IPS-20b (cell line): ENCODE measurements at regions not wholly inside any gene's neighbourhood (a gene's known extent, or its start where the extent isn't known, plus 50 kb on each side); places are given as distances from the start of the nearest gene placed in this dataset.

Source experiments
- H3K27ac ChIP-seq: one replicate; pipeline ENCODE4 v1.5.1; 2013; ENCODE audit warnings: low read length
- H3K27me3 ChIP-seq: 2 replicates; pipeline ENCODE4 v1.6.1; 2013; ENCODE audit warnings: mild to moderate bottlenecking, low read length, inconsistent platforms; ENCODE audit not compliant: insufficient read depth
- H3K36me3 ChIP-seq: 2 replicates; pipeline ENCODE4 v1.6.1; 2013; ENCODE audit warnings: low read depth, mild to moderate bottlenecking, inconsistent platforms, low read length, moderate library complexity; ENCODE audit not compliant: insufficient read depth
- H3K4me1 ChIP-seq: 2 replicates; pipeline ENCODE4 v1.6.1; 2013; ENCODE audit warnings: mild to moderate bottlenecking, control low read depth, inconsistent platforms, low read length, moderate library complexity; ENCODE audit not compliant: insufficient read depth
- H3K4me3 ChIP-seq: 2 replicates; pipeline ENCODE4 v1.5.1; 2013; ENCODE audit warnings: mild to moderate bottlenecking, low read length, inconsistent platforms
- H3K9ac ChIP-seq: 2 replicates; pipeline ENCODE4 v1.6.1; 2013; ENCODE audit warnings: low read depth, mild to moderate bottlenecking, inconsistent platforms, low read length, moderate library complexity
- H3K9me3 ChIP-seq: 2 replicates; pipeline ENCODE4 v1.6.1; 2013; ENCODE audit warnings: mild to moderate bottlenecking, low read depth, low read length, inconsistent platforms; ENCODE audit not compliant: insufficient read depth

GRCh38 chr9:81850724-81851123 lies 77.5 kb upstream of the SPATA31D4 start:
- no peak overlapping the region for H3K27ac ChIP-seq
- H3K4me1 ChIP-seq = no peaks in the 10 kb centered on the region
- no peak overlapping the region for H3K9ac ChIP-seq
- H3K36me3 ChIP-seq = no peaks in the 10 kb centered on the region
- H3K4me3 ChIP-seq = no peak overlapping the region
- H3K9me3 ChIP-seq = no peaks in the 10 kb centered on the region
- no peaks in the 10 kb centered on the region for H3K27me3 ChIP-seq

DNA sequence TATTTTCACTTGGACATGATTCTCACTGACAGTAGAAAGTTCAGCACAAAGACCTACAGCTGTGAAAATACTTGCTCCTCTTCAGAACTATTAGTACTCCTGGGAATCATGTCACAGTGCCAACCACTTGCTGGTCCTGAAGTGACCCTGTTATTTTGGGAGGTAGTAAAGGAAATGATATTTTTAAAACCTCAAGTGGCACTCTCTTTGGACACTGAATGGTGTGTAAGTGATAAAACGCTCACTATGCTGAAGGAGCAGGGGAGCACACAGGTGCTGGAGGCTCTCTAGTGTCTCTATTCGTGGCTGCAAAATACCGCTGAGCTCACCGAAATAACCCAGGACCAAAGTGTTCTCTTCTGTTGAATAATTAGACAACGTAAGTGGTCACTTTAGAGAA lies 76.9 kb upstream of the SPATA31D4 start:
- Histone ChIP-seq H3K9ac (no peak overlapping the region), H3K4me3 (no peak overlapping the region), H3K27me3 (no peaks in the 10 kb centered on the region), H3K27ac (no peak overlapping the region), H3K9me3 (no peaks in the 10 kb centered on the region), H3K36me3 (no peaks in the 10 kb centered on the region), H3K4me1 (no peaks in the 10 kb centered on the region)

- H3K9me3 ChIP-seq = no peaks in the 10 kb centered on the region
- H3K9ac ChIP-seq = no peak overlapping the region
- H3K4me3 ChIP-seq = no peak overlapping the region
- no peaks in the 10 kb centered on the region for H3K36me3 ChIP-seq
- no peaks in the 10 kb centered on the region for H3K27me3 ChIP-seq
- no peaks in the 10 kb centered on the region for H3K4me1 ChIP-seq
- H3K27ac ChIP-seq = no peak overlapping the region
Observed at GRCh38 chr9:81852820-81853219, 75.4 kb upstream of the SPATA31D4 start.

DNA sequence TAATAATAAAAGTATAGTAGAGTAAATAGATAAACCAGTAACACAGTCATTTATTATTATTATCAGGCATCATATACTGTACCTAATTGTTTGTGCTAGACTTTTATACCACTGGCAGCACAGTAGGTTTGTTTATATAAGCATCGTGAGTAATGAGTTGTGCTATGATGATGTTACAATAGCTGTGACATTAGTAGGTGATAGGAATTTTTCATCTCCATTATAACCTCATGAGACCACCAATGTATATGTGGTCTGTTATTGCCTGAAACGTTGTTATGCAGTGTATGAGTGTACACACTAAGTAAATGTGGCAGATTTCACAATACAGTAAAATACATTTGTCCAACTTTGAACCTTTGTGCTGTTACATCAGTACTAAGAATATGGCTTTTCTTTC lies 72.7 kb upstream of the SPATA31D4 start:
- H3K36me3 ChIP-seq = no peaks in the 10 kb centered on the region
- no peak overlapping the region for H3K27ac ChIP-seq
- no peaks in the 10 kb centered on the region for H3K9me3 ChIP-seq
- no peaks in the 10 kb centered on the region for H3K27me3 ChIP-seq
- no peaks in the 10 kb centered on the region for H3K4me1 ChIP-seq
- H3K4me3 ChIP-seq = no peak overlapping the region
- H3K9ac ChIP-seq = no peak overlapping the region

DNA sequence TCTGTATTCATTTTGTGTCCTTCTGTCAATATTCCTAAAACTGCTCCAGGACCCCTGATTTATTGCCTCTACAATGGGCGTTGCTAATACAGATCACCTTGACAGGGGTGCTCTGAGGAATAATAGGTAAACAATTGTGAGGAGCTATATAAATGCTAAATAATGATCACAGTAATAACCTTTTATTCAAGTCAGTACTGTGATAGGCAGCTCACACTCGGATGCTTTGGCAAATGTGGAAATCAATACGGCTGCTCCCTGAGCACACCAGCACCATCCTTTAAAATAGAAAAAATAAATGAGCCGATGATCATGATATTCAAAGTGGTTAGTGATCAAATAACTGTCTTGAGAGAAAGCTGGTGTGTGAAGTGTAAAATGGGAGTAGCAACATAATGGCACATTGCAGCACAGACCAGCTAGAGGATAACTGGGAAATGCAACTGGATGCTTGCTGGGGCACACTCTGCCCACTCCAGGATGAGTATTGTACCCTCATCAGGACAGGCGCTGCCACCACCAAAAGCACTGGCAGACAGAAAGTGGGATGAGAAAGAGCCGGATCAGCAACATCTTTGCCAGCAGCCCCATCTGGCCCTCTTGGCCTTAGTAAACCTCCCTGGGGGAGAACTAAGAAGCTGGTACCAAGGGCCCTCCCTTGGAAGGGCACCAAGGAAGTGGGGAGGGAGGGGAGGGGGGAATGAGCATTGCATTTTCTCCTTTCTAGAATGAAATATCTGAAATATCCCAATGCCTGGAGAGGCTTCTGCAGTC lies 69.4 kb upstream of the SPATA31D4 start:
- Histone ChIP-seq H3K4me3 (no peak overlapping the region), H3K9ac (no peak overlapping the region), H3K27me3 (no peaks in the 10 kb centered on the region), H3K27ac (no peak overlapping the region), H3K4me1 (no peaks in the 10 kb centered on the region), H3K36me3 (no peaks in the 10 kb centered on the region), H3K9me3 (no peaks in the 10 kb centered on the region)

GRCh38 chr9:81860581-81860980 lies 67.6 kb upstream of the SPATA31D4 start:
- no peaks in the 10 kb centered on the region for H3K9me3 ChIP-seq
- H3K27ac ChIP-seq = no peak overlapping the region
- no peak overlapping the region for H3K4me3 ChIP-seq
- no peaks in the 10 kb centered on the region for H3K36me3 ChIP-seq
- H3K9ac ChIP-seq = no peak overlapping the region
- no peaks in the 10 kb centered on the region for H3K27me3 ChIP-seq
- no peaks in the 10 kb centered on the region for H3K4me1 ChIP-seq

DNA sequence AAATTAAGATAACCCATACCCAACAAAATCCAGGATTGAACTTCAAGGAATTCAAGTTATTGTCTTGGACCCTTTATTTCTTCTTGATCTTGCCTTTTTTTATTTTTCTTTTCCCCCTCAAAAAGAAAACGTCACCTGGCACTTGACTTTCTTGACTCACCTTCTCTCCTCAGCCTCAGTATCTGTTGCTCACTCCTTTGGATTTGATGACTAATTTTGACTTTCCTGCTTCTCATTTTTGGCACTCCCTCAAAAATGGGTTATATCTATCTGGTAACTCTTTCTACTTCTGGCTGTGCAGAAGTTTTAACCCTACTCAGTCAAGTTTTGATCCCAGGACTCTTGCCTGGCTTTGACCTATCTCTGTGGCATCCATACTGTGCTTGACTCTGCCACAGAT lies 66.6 kb upstream of the SPATA31D4 start:
- no peaks in the 10 kb centered on the region for H3K36me3 ChIP-seq
- no peak overlapping the region for H3K9ac ChIP-seq
- no peak overlapping the region for H3K4me3 ChIP-seq
- H3K4me1 ChIP-seq = no peaks in the 10 kb centered on the region
- H3K27ac ChIP-seq = no peak overlapping the region
- H3K27me3 ChIP-seq = no peaks in the 10 kb centered on the region
- H3K9me3 ChIP-seq = no peaks in the 10 kb centered on the region

- H3K36me3 ChIP-seq = no peaks in the 10 kb centered on the region
- H3K27ac ChIP-seq = no peak overlapping the region
Observed at GRCh38 chr9:81868145-81868544, 60.1 kb upstream of the SPATA31D4 start.

DNA sequence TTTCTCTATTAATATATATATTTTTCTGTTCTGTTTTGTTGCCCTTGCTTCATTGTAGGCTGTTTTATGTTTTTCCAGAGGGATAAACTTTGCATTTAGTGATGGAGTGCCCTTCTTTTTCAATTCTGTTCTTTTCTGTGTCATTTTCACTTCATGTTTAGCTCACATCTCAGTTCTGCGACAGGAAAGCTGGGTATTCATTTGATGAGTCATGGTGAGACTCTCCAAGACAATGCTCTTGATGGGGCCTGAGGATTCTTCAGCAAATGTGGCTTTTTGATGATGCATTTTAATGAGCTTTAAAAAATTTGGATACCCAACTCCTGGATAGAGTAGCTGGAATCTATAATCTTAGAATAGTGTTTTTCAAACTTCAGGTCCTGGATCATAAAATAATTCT lies 56.5 kb upstream of the SPATA31D4 start:
- Histone ChIP-seq H3K27ac (no peak overlapping the region), H3K4me1 (peaks cover 5% of the 10 kb centered on the region), H3K9ac (no peak overlapping the region), H3K27me3 (no peaks in the 10 kb centered on the region), H3K9me3 (no peaks in the 10 kb centered on the region), H3K36me3 (no peaks in the 10 kb centered on the region), H3K4me3 (no peak overlapping the region)

More at GRCh38 chr9:81868145-81868544, 60.1 kb upstream of the SPATA31D4 start:
- no peaks in the 10 kb centered on the region for H3K27me3 ChIP-seq
- no peak overlapping the region for H3K4me3 ChIP-seq
- H3K9ac ChIP-seq = no peak overlapping the region
- H3K9me3 ChIP-seq = no peaks in the 10 kb centered on the region
- peaks cover 5% of the 10 kb centered on the region for H3K4me1 ChIP-seq

DNA sequence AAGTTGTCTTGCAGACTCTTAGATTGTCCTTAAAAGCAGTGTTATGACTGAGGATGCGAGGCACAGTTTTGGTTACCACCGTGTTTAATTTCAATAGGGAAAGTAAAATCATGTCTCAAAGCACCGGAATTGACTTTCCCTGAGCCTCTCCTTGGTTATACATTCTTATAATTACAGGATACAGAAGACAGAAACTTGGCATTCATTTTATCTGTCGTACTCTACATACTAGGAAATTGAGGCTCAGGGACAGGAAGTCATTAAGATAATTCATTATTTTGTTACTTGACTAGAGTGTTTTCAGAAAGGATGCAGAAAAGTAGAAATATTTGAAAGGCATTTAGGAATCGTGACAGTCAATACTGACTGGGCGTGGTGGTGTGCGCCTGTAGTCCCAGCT lies 54.0 kb upstream of the SPATA31D4 start:
- no peak overlapping the region for H3K27ac ChIP-seq
- H3K9ac ChIP-seq = no peak overlapping the region
- H3K36me3 ChIP-seq = no peaks in the 10 kb centered on the region
- H3K4me1 ChIP-seq = peaks cover 5% of the 10 kb centered on the region
- H3K9me3 ChIP-seq = no peaks in the 10 kb centered on the region
- no peaks in the 10 kb centered on the region for H3K27me3 ChIP-seq
- no peak overlapping the region for H3K4me3 ChIP-seq

- Histone ChIP-seq H3K27ac (no peak overlapping the region), H3K36me3 (no peaks in the 10 kb centered on the region), H3K4me1 (peaks cover 5% of the 10 kb centered on the region), H3K4me3 (no peak overlapping the region), H3K9ac (no peak overlapping the region), H3K9me3 (no peaks in the 10 kb centered on the region), H3K27me3 (no peaks in the 10 kb centered on the region)
Observed at GRCh38 chr9:81874931-81875330, 53.3 kb upstream of the SPATA31D4 start.

DNA sequence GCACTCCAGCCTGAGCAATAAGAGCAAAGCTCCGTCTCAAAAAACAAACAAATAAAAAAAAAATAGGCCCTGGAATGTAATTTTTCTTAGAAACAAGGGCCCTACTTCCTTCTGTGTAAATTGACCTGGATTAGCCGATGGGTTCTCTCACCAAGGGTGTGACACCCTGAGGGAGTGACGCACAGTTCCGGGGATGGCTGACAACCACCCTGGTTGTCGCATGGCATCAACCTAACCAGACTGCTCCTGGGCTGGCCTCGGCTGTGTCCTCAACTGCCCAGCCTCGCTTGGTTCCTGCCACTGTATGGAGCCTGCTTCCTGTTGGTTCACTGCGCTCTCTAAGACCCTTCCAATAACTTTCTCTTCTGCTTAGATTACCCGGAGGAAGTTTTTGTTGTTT lies 51.2 kb upstream of the SPATA31D4 start:
- H3K4me3 ChIP-seq = no peak overlapping the region
- no peaks in the 10 kb centered on the region for H3K36me3 ChIP-seq
- no peak overlapping the region for H3K27ac ChIP-seq
- H3K27me3 ChIP-seq = no peaks in the 10 kb centered on the region
- no peak overlapping the region for H3K9ac ChIP-seq
- H3K9me3 ChIP-seq = no peaks in the 10 kb centered on the region
- no peaks in the 10 kb centered on the region for H3K4me1 ChIP-seq
